ENCODE measurements at regions not wholly inside any gene's neighbourhood (a gene's known extent, or its start where the extent isn't known, plus 50 kb on each side); places are given as distances from the start of the nearest gene placed in this dataset.
"Not testable (repeated sequence)": the region's sequence is repeated elsewhere in the genome, so short reads cannot be mapped to it uniquely, and the experiment has no call there.

DNA sequence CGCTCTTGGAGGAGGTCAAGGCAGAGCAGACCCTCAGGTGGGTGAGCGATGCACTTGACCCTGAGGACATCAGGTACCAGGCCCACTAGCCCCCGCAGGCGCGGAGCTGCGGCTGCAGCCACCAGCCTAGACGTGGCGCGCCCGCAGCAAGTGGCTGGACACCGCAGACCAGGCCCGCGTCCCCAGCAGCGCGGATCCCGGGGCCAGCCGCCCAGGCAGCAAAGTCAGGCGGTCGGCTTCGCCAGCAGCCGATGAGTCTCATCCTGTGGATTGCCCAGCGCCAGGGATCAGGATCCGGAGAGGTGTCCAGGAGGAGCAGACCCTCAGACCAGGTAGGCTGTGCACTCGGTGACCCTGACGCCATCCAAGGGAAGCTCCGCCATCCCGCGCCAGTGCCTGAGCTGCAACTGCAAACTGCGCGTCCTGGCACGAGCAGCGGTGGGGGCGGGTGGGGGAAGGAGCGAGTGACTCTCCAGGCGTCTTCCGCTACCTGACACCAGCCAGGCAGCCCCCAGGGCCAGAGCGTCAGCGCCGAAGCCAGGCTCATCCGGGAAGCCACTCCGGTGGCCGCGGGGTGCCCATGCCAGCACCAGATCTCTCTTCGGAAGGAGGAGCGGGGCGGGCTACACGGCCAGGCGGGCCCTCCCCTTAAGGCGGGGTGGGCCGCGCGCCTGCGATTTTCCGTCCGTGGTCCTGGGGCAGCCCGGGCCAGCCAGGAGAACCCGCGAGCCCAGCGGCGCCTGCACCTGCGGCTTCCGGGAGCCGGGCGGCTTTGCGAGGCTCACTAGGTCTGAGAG is 92.6 kb upstream of the THOC3 start:
- not testable (repeated sequence) for DNase-seq (ENCODE audit: low read depth in 4 of 4, low spot score in 3 of 4)

DNA sequence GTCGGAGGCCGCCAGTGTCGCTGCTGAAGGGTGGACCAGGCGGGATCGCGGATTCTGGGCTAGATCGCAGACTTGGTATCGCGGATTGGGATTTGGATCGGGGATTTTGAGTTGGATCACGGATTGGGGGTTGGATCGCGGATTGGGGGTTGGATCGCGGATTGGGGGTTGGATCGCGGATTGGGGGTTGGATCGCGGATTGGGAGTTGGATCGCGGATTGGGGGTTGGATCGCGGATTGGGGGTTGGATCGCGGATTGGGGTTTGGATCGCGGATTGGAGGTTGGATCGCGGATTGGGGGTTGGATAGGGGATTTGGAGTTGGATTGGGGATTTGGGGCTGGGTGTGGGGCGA is 93.1 kb upstream of the THOC3 start:
- DNase-seq (ENCODE audit: low read depth in 4 of 4, low spot score in 3 of 4): not testable (repeated sequence)

DNA sequence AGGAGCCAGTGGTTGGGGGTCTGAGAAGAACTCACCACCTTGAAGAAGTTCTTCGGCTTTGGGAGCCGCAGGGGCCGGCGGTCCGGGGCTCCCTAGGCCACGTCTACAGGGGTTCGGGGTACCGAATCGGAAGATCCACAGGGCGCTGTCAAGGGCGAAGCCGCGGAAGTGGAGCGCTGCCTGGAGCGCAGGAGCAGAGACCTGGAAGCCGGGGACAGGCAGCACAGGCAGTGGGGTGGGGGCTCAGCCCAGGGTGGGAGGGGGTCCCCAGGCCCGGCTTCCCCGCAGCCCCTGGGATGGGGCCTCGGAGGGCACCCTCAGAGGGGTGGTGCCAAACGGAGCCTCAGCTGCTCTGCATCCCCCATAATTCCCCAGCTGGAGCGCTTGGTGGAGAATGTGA is 93.5 kb upstream of the THOC3 start:
- not testable (repeated sequence) for DNase-seq (ENCODE audit: low read depth in 4 of 4, low spot score in 3 of 4)

DNA sequence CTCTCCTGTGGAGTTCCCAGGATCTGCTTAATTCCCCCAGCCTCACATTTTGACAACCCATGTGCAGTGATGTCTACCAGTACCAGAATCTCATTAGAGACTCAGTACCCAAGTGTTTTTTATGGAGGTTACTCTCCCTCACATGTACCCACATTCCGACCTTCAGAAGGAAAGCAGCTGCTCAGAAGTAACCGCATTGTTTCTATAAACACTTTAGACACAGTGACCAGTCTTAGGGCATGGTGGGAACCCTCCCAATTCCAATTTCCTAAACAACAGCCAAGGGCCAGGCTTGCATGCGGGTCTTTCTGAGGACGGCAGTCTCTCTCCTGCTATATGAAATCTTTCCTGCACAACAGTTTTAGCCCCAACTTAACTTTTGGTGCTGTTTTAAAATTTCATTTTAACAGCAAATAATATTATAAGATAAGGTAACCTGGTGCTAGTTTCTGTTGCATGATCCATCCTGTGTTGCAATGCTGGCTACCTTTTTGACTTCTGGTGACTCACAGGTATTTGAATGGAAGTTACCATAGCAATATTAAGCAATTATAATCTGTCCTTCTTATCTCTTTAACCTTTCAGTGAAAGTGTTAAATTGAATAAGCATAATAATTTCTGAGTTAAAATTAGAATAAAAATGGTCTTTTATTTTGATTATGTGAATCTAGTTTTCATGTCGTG is 98.3 kb upstream of the THOC3 start:
- DNase-seq (ENCODE audit: low read depth in 4 of 4, low spot score in 3 of 4): not testable (repeated sequence)

DNA sequence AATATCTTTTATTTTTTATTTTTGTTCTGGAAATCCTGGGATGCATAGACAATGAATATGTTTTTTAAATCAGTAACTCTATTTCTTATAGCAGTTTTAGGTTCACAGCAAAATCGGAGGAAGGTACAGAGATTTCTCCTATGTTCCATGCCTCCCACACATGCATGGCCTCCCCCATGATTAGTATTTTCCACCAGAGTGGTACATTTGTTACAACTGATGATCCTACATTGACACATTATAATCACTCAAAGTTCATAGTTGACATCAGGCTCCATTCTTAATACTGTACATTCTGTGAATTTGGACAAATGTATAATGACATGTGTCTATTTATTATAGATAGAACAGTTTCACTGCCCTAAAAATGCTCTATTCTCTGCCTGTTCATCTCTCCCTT is 99.0 kb upstream of the THOC3 start:
- not testable (repeated sequence) for DNase-seq (ENCODE audit: low read depth in 4 of 4, low spot score in 3 of 4)

DNA sequence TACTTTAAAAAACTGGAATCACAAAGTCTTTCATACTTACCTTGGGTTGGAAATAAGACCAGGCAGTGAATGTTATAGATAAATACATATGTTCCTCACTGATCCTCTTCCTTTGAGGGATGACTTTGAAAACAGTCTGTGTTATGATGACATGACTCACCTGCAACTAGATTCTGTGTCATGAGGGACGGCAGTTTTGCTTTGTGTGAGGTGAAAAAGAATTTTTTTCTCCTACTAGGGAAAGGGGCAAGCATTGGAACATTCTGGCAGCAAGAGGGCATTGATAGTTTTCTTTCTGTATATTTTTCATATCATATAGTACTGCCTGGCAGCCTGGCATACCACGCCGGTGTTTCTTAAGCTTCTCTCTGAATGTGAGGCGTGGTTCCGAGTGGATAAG is 99.8 kb upstream of the THOC3 start:
- DNase-seq (ENCODE audit: low read depth in 4 of 4, low spot score in 3 of 4): not testable (repeated sequence)

DNA sequence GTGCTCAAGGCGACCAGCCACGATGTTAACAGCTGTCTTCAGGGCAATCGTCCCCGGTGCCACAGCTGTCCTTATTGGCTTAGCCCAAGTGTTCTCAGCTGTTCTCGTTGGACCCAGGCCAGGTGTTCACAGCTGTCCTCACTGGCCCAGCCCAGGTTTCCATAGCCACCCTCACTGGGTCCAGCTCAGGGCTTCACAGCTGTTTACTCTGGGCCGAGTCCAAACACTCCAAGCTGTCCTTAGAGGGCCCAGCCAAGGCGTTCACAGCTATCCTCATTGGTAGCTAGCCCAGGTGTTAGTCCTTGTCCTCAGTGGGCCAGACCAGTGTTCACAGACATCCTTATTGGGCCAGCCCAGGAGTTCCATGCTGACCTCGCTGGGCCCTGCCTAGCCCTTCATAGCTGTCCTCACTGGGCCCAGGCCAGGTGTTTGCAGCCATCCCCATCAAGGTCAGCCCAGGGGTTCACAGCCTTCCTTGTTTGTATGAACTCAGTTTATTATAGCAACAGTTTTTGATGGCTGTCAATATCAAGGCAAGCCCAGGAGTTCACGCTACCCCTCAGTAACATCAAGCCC is 106.0 kb upstream of the THOC3 start:
- not testable (repeated sequence) for DNase-seq (ENCODE audit: low read depth in 4 of 4, low spot score in 3 of 4)

DNA sequence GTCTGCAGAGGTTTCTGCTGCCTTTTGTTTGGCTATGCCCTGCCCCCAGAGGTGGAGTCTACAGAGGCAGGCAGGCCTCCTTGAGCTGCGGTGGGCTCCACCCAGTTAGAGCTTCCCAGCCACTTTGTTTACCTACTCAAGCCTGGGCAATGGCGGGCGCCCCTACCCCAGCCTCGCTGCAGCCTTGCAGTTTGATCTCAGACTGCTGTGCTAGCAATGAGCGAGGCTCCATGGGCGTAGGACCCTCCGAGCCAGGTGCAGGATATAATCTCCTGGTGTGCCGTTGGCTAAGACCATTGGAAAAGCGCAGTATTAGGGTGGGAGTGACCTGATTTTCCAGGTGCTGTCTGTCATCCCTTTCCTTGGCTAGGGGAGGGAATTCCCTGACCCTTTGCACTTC is 115.6 kb upstream of the THOC3 start:
- DNase-seq (ENCODE audit: low read depth in 4 of 4, low spot score in 3 of 4): not testable (repeated sequence)

DNA sequence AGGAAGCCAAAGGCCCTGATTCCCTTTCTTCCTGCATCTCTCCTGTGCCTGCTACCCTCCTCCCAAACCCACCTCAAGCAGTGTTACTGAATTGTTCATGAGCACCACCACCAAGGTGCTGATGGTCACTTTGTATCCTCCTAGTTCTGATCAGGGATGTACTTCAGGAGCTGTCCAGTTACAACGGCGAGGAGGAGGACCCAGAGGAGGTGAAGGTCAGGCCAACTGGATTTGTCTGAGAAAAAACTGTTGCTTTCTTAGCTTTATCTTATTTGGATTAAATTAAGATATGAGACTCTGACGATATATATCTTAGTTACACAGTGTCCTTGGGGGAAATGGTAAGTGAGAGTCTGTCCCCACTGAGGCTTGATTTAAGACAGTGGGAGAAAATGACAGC is 135.0 kb upstream of the THOC3 start:
- not testable (repeated sequence) for DNase-seq (ENCODE audit: low read depth in 4 of 4, low spot score in 3 of 4)

DNA sequence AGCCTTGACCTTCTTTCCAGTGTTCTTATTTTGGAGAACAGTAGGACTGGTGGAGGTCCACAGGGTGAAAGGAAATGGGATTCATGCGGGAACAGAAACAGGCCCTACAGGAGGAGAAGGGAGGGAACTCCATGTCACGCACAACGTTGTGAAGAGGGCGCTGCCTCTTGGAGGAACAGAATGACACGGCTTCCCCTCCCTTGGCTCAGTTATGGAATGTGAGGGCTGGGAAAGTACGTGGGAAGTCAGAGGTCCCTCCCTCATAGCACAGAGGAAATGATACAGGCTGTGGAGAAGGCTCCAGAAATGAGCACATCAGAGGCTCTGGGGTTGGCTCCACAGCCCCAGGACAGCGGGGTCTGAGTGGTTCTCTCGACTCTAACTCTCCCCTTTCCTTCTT is 125.3 kb upstream of the SIMC1 start:
- not testable (repeated sequence) for DNase-seq (ENCODE audit: low read depth in 4 of 4, low spot score in 3 of 4)

DNA sequence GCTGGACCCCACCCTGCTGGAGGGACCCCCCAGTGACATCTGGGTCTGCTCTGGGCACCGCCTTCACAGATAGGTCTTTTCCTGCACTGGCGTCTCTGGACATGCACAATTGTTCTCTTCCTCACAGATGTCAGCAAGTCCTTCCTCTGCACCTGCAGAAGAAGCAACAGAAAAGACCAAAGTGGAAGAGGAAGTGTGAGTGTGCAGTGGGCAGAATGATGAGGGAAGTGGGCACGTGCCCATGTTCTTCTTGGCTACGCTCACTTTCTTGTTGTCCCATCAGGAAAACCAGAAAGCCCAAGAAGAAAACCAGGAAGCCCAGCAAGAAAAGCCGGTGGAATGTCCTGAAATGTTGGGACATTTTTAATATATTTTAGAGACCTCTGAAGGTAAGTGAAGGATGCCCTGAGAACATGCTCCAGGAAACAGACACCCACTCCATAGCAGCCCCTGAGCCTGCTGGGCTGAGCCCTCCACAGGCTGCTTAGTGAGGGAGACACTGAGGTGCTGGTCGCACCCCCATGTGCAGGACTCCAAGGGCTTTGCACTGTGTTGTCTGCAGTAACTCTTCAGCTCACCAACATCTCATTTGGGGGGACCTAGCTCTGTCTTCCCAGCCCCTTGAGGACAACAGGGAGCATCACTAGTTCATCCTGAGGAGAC is 124.4 kb upstream of the SIMC1 start:
- DNase-seq (ENCODE audit: low read depth in 4 of 4, low spot score in 3 of 4): not testable (repeated sequence)

DNA sequence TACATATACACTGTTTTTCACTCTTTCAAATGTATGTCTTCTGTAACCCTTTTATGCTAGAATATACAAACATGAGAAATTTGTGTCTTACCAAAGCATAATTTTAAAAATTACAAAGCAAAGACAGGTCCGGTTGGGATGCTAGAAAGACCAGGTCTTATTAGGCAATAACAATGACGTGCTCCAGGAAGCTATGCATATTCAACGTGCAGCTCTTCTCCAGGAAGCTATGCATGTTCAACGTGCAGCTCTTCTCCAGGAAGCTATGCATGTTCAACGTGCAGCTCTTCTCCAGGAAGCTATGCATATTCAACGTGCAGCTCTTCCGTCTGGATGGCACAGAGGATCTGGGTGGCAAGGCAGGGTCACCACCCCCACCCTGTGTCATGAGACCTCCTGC is 123.4 kb upstream of the SIMC1 start:
- DNase-seq (ENCODE audit: low read depth in 4 of 4, low spot score in 3 of 4): not testable (repeated sequence)

DNA sequence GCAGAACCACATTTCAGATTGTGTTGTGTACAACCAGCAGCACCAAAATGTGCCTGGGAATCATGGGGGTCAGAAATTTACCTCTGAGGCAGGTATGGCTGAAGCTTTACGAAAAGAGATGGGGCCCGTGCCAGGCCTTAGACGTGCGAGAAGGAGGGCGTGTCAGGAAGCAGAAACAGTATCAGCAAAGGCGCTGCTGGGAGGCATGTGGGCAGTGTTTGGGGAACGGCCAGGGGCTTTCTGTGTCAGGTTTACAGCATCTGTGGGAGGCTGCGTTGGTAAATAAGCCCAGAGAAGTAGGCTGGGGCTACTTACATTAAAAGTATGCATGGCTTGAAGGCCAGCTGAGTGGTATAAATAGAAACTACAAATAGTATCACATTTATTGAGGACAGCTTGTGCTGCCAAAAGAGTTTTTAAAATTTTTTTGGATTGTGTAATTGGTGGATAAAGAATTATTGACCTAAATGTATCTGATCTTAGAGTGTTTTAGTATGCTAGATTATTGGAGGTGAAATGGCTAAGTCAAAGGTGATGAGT is 120.5 kb upstream of the SIMC1 start:
- not testable (repeated sequence) for DNase-seq (ENCODE audit: low read depth in 4 of 4, low spot score in 3 of 4)

DNA sequence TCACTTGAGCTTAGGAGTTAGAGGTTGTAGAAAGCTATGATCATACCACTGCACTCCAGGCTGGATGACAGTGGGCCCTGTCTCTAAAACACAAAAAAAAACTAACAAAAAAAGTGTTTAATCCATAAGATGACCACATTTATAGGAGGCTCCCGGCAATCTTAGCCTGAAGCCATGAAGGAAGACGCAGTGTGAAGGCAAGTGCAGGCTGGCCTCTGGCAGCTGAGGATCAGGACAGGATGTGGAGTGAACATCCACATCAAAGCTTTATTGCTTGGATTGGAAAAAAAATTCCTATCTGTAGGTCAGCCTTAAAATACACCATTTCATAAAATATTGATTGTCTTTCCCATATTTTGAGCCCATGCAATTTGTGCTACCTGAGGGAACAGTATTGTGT is 115.9 kb upstream of the SIMC1 start:
- not testable (repeated sequence) for DNase-seq (ENCODE audit: low read depth in 4 of 4, low spot score in 3 of 4)

DNA sequence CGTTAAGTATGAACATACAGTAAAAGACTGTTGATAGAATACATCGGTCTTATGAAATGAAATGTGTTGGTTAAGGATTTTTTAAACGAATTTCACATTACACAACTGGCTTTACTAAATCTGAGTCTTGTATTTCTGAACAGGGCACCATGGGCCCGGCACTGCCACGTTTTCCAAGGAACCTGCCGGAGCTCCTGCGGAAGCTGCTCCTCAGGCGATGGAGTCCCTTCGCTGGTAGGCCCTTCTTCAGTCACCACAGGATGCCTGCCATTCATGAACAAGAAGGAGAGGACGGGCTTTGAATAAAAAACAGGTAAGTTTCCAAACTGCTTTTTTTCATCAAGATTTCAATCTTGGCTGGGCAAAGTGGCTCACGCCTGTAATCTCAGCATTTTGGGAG is 114.1 kb upstream of the SIMC1 start:
- not testable (repeated sequence) for DNase-seq (ENCODE audit: low read depth in 4 of 4, low spot score in 3 of 4)

DNA sequence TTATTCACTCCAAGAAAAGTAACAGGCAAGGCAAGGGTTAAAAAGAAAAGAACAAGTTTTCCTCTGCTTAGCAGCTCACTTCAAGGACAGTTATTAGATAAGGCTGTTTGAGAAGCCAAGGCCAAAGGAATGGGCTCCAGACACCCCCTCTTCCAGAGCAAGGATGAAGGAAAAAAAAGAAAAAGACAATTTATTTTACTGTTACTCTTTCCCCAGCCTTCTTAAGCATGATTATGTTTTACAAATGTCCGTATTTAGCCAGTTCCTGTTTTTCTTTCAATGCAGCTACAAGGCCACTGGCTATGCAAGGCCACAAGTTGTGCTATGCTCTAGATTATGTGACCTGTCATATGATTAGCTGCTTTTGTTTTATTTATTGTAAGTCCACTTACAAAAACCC is 106.5 kb upstream of the SIMC1 start:
- DNase-seq (ENCODE audit: low read depth in 4 of 4, low spot score in 3 of 4): no peak

DNA sequence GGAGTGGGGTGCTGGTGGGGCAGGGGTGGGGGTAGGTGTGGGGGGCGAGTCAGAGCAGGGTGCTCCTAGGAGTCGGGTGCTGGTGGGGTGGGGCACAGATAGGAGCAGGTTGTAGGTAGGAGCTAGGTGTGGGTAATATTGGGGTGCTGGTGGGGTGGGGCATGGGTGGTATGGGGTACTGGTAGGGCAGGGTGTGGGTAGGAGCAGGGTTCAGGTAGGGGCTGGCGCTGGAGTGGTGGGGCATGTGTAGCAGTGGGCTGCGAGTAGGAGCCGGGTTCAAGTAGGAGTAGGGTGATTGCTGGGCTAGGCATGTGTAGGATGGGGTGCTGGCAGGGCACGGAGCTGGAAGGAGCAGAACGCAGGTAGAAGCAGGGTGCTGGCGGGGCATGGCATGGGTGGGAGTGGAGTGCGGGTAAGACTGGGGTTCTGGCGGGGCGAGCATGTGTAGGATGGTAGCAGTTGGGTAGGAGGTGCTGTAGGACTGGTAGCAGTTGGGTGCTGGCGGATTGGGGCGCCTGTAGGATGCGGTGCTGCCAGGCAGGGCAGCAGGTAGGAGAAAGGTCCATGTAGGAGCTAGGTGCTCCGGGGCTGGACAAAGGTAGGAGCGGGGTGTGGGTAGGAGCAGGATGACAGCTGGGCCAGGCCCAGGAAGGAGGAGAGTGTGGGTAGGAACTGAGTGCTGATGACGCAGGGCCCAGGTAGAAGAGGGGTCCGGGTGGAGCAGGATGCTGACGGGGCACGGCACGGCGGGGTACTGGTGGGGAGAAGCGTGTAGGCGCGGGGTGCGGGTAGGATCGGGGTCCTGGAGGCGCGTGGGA is 105.5 kb upstream of the SIMC1 start:
- DNase-seq (ENCODE audit: low read depth in 4 of 4, low spot score in 3 of 4): no peak

DNA sequence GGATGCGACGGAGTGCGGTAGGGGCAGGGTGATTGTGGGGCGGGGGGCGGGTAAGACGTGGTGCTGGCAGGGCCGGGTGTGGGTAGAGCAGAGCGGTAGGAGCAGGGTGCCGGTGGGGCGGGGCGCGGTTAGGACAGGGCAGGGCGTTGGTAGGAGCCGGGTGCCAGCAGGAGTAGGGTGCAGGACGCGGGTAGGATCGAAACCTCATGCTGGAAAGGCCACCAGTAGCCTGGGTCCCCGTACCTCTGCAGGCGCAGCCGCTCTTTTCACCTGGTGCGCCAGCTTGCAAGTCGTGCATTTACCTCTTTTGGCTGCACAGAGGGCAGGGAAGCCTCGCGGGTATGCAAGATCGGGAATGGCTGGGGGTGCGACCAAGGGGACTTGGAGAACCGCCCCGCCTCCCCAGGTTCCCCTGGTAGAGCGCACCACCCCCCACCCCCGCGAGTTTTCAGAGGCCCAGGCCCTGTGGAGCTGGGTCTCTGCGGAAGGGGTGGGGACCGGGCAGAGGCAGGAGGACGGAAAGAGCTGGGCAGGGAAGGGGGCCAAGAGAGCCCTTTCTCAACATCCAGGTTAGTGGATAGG is 104.8 kb upstream of the SIMC1 start:
- DNase-seq (ENCODE audit: low read depth in 4 of 4, low spot score in 3 of 4): no peak

DNA sequence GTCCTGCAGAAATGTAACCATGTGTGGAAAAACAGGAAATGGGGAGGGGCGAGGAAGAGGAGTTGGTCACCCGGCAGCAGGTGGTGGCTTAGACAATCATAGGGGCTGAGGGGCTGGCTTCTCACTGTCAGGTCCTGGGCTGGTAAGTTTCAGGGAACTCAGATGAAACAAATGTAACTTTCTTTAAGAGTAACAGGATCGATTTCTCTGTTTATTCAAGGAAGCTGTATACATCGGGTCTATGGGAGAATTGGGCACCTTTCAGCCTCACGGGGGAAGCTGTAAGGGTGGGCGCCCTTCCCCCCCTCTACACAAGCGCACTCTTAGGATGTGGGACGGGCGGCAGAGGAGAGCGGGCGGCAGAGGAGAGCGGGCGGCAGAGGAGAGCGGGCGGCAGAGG is 104.3 kb upstream of the SIMC1 start:
- DNase-seq (ENCODE audit: low read depth in 4 of 4, low spot score in 3 of 4): no peak

Data from left renal pelvis (tissue), 4 donors.